Keratinocyte (primary cell): ENCODE measurements at regions not wholly inside any gene's neighbourhood (a gene's known extent, or its start where the extent isn't known, plus 50 kb on each side); places are given as distances from the start of the nearest gene placed in this dataset.

Source experiments
- EZH2 ChIP-seq: IDR thresholded peaks from one replicate; pipeline ENCODE4 v1.6.1; 2012; ENCODE audit warnings: inconsistent platforms, mild to moderate bottlenecking, low read length, moderate library complexity
- TF ChIP-seq, protein P1 (sequence below), 3 experiments: IDR thresholded peaks in 1 of 3; conservative IDR thresholded peaks in 1 of 3; optimal IDR thresholded peaks in 1 of 3; 2 replicates in 2 of 3; 3 replicates in 1 of 3; pipeline versions ENCODE3 to v1.5.1; 2011; ENCODE audit warnings: low read length in 3 of 3, mild to moderate bottlenecking in 3 of 3, moderate library complexity in 2 of 3, control low read depth in 1 of 3, inconsistent platforms in 1 of 3; ENCODE audit not compliant: insufficient read depth in 2 of 3; ENCODE audit errors: extremely low read depth in 1 of 3

DNA sequence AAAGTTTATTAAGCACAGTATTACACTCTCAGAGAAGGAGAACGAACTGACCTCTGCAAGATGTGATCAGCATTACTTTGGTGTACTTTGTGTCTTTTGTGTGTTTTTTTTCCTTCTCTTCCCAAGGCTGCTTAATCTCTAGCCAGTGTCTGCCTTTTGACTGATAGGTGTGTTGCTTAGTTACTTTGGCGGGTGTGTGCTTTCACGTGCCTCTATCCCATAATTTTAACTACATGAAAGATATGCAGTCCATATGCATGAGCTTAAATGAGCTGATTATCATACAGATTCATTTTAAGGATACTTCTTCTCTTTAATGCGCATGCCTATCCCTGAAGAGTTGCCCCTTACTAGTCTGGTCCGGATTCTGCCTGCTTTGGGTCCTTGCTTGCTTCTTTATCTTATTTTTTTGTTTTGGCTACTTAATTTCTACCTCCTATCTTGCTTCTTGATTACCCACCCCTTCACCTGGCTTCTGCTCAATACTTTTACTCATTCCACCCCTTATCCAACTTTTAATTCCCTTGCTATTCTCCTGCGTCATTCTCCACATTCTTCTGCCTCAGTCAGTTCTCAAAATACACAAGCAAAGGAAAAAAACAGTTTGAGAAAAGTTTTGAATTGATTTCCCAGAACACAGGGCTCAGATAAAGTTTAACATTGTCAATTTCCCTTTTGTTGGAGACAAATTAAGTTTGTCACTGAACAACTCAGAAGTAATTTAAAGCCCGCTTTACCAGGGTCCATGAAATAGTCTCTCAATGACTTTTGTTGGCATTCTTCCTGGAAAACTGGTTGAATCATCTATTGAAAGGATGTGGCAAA, 182.0 kb downstream of the TENT5D start:
- no peak for TF ChIP-seq EZH2
- TF ChIP-seq, protein P1, sequence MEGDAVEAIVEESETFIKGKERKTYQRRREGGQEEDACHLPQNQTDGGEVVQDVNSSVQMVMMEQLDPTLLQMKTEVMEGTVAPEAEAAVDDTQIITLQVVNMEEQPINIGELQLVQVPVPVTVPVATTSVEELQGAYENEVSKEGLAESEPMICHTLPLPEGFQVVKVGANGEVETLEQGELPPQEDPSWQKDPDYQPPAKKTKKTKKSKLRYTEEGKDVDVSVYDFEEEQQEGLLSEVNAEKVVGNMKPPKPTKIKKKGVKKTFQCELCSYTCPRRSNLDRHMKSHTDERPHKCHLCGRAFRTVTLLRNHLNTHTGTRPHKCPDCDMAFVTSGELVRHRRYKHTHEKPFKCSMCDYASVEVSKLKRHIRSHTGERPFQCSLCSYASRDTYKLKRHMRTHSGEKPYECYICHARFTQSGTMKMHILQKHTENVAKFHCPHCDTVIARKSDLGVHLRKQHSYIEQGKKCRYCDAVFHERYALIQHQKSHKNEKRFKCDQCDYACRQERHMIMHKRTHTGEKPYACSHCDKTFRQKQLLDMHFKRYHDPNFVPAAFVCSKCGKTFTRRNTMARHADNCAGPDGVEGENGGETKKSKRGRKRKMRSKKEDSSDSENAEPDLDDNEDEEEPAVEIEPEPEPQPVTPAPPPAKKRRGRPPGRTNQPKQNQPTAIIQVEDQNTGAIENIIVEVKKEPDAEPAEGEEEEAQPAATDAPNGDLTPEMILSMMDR (optimal IDR thresholded peaks at IDR 0.05 in 1 of 3, IDR thresholded peaks at IDR 0.05 in 1 of 3, conservative IDR thresholded peaks at IDR 0.05 in 1 of 3; ENCODE audit: extremely low read depth in 1 of 3, insufficient read depth in 2 of 3, low read length in 3 of 3), result no peak
